GM23248 (cell line): ENCODE measurements at regions not wholly inside any gene's neighbourhood (a gene's known extent, or its start where the extent isn't known, plus 50 kb on each side); places are given as distances from the start of the nearest gene placed in this dataset.

ENCODE experiments used
- EZH2 ChIP-seq: fragments of 200-600 bp; sonication (generic); IDR thresholded peaks from 2 replicates; pipeline ENCODE4 v1.6.1; 2018; ENCODE audit warnings: antibody characterized with exemption, mild to moderate bottlenecking; ENCODE audit not compliant: insufficient read depth, poor library complexity, severe bottlenecking
- EZH2phosphoT487 ChIP-seq: fragments of 200-600 bp; sonication (generic); IDR thresholded peaks from 2 replicates; pipeline ENCODE4 v1.6.1; 2018; ENCODE audit warnings: antibody characterized with exemption, moderate library complexity, mild to moderate bottlenecking, low read depth; ENCODE audit not compliant: insufficient read depth

DNA sequence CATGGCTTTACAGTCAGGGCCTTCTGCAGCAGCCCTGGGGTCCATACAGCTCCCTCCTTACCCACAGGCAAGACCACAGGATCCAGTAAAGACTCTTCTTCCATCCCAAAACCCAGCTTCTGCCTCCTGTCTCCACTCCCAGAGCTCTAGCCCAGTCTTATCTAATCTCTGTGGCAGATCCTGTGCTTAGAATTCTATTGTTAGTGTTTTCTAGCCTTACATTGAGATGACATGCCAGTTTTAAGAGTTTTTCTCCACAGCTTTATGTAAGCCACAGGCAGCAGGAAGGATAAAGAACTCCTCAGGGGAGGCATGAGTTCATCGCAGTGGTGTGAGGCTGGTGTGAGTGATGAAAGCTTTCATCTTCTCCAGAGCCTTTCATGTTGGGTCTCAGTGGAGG, 129.1 kb downstream of the RCHY1 start:
- no peak for TF ChIP-seq EZH2phosphoT487
- no peak for TF ChIP-seq EZH2
